Natural killer cell (primary cell): ENCODE measurements at regions not wholly inside any gene's neighbourhood (a gene's known extent, or its start where the extent isn't known, plus 50 kb on each side); places are given as distances from the start of the nearest gene placed in this dataset.
A peak's percentile ranks its signal among the peaks of the same experiment; 100 is the strongest.

Experiments used
- ATAC-seq, 3 donors: fragments of 150-1000 bp in 2 of 3; fragments of 200-7000 bp in 1 of 3; cut with Tn5 transposase; 1 replicate in 1 of 3; 2 replicates in 2 of 3; pipeline ENCODE4 v1.10.0; 2021; ENCODE audit warnings: mild to moderate bottlenecking in 2 of 3, moderate library complexity in 2 of 3
- DNase-seq, 2 donors: peaks; one replicate each; pipeline versions ENCODE4 v3.0.0 to v3.0.0-alpha.2; 2013 to 2021; ENCODE audit warnings: mixed read lengths in 1 of 2
- H3K27ac ChIP-seq: one replicate; pipeline ENCODE4 v1.5.1; 2013; ENCODE audit warnings: mild to moderate bottlenecking, low read length
- H3K27me3 ChIP-seq: one replicate; pipeline ENCODE4 v1.6.1; 2013; ENCODE audit warnings: low read length; ENCODE audit not compliant: control insufficient read depth, insufficient read depth
- H3K36me3 ChIP-seq: one replicate; pipeline ENCODE4 v1.6.1; 2013; ENCODE audit warnings: low read length; ENCODE audit not compliant: control insufficient read depth, insufficient read depth
- H3K4me1 ChIP-seq: one replicate; pipeline ENCODE4 v1.6.1; 2013; ENCODE audit warnings: low read length; ENCODE audit not compliant: control insufficient read depth, insufficient read depth
- H3K4me3 ChIP-seq: one replicate; pipeline ENCODE4 v1.5.1; 2013; ENCODE audit warnings: low read length
- H3K9me3 ChIP-seq: one replicate; pipeline ENCODE4 v1.6.1; 2013; ENCODE audit warnings: low read length; ENCODE audit not compliant: control insufficient read depth, insufficient read depth
- H3K27ac Mint-ChIP-seq, 2 donors: one replicate each; pipeline ENCODE4 v1.8.0; 2022; ENCODE audit warnings: mild to moderate bottlenecking in 2 of 2, mixed read lengths in 2 of 2, moderate library complexity in 1 of 2
- H3K27me3 Mint-ChIP-seq, 2 donors: one replicate each; pipeline ENCODE4 v1.8.0; 2022; ENCODE audit warnings: low read depth in 2 of 2, mixed read lengths in 2 of 2
- H3K36me3 Mint-ChIP-seq: one replicate; pipeline ENCODE4 v1.8.0; 2022; ENCODE audit warnings: mixed read lengths
- H3K4me1 Mint-ChIP-seq, 2 donors: one replicate each; pipeline ENCODE4 v1.8.0; 2022; ENCODE audit warnings: mixed read lengths in 2 of 2
- H3K4me3 Mint-ChIP-seq: one replicate; pipeline ENCODE4 v1.8.0; 2022; ENCODE audit warnings: mild to moderate bottlenecking, moderate library complexity, mixed read lengths
- H3K9me3 Mint-ChIP-seq, 2 donors: one replicate each; pipeline ENCODE4 v1.8.0; 2022; ENCODE audit warnings: mixed read lengths in 2 of 2
- WGBS: methylation state at CpG from one replicate; pipeline ENCODE4 v1.1.7; 2013; ENCODE audit warnings: missing lambda C conversion rate; ENCODE audit not compliant: insufficient coverage; 5-methylcytosine and 5-hydroxymethylcytosine counted together
- intact Hi-C: fragments of 100-400 bp; cut with micrococcal nuclease; formaldehyde crosslinking; loops from one replicate; pipeline ENCODE4 v1.14.2; 2022
- TF ChIP-seq, protein P1 (sequence below): fragments of 200-600 bp; IDR thresholded peaks from one replicate; pipeline ENCODE4 v1.8.0; 2022; ENCODE audit warnings: antibody characterized with exemption

DNA sequence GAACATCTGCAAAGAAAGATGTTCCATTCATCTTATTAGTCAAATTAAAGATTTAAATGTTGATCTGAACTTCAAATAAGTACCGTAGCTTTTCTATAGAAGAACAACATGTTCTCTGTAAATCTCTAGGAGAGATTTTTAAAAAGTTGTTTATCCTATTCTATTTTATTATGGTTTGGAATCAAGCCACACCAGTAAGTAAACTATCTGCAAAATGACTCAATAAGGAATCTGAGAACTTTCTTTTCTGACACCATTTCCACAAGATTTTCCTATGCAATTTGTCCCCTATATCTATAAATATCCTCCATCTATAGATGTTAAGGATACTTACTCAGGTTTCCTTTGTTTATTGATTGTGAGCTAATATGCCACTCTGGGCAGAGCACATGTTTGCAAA, 736.6 kb downstream of the CBLN2 start:
- Mint-ChIP-seq H3K27ac (no peak overlapping the region), H3K27me3 (no peaks in the 10 kb centered on the region), H3K4me3 (no peak overlapping the region), H3K36me3 (no peaks in the 10 kb centered on the region), H3K9me3 (peaks cover 10 to 14% of the 10 kb centered on the region in 2 donors), H3K4me1 (no peaks in the 10 kb centered on the region)
- Histone ChIP-seq H3K27ac (no peak overlapping the region), H3K36me3 (no peaks in the 10 kb centered on the region), H3K27me3 (no peaks in the 10 kb centered on the region), H3K4me3 (no peak overlapping the region), H3K9me3 (no peaks in the 10 kb centered on the region), H3K4me1 (no peaks in the 10 kb centered on the region)
- ATAC-seq (no peak), DNase-seq (no peak)
- intact Hi-C loops, result no loop called here
- no CpG with 5 or more reads among the region's 1 CpG for WGBS
- TF ChIP-seq, protein P1, sequence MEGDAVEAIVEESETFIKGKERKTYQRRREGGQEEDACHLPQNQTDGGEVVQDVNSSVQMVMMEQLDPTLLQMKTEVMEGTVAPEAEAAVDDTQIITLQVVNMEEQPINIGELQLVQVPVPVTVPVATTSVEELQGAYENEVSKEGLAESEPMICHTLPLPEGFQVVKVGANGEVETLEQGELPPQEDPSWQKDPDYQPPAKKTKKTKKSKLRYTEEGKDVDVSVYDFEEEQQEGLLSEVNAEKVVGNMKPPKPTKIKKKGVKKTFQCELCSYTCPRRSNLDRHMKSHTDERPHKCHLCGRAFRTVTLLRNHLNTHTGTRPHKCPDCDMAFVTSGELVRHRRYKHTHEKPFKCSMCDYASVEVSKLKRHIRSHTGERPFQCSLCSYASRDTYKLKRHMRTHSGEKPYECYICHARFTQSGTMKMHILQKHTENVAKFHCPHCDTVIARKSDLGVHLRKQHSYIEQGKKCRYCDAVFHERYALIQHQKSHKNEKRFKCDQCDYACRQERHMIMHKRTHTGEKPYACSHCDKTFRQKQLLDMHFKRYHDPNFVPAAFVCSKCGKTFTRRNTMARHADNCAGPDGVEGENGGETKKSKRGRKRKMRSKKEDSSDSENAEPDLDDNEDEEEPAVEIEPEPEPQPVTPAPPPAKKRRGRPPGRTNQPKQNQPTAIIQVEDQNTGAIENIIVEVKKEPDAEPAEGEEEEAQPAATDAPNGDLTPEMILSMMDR, result no peak

DNA sequence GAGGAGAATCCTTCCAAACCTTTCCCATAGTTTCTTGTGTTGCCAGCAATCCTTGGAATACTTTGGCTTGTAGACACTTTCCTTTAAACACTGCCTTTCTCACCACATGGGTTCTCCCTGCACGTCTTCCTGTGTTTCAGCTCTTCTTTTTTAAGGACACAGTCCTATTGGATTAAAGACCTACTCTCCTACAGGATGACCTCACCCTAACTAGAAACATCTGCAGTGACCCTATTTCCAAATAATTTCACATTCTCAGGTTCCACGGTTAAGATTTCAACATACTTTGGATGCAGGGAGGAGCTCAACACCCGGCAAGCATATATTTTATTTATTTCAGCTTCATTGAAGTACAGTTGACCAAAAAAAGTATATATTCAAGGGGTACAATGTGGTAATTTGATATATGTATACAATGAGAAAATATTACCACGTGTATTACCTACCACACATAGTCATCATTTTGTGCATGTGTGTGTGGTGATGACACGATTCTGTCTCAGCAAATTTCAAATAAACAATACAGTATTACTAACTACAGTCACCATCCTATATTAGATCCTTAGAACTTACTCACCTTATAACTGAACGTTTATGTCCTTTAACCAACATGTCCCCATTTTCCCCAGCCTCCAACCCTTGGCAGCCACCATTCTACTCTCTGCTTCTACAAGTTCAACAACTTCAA, 745.0 kb downstream of the CBLN2 start:
- DNase-seq (no peak), ATAC-seq (no peak)
- H3K9me3 ChIP-seq, result no peaks in the 10 kb centered on the region
- Mint-ChIP-seq H3K36me3 (no peaks in the 10 kb centered on the region), H3K27ac (no peak overlapping the region), H3K9me3 (peaks cover 9 to 13% of the 10 kb centered on the region in 2 donors), H3K27me3 (no peaks in the 10 kb centered on the region), H3K4me1 (no peaks in the 10 kb centered on the region), H3K4me3 (no peak overlapping the region)
- H3K4me1 ChIP-seq, result no peaks in the 10 kb centered on the region
- no peak overlapping the region for H3K27ac ChIP-seq
- TF ChIP-seq, protein P1, result no peak
- no peaks in the 10 kb centered on the region for H3K27me3 ChIP-seq
- no peaks in the 10 kb centered on the region for H3K36me3 ChIP-seq
- intact Hi-C loops, result no loop called here
- no peak overlapping the region for H3K4me3 ChIP-seq
- 74% methylated on average over 4 of the region's 6 CpGs for WGBS

DNA sequence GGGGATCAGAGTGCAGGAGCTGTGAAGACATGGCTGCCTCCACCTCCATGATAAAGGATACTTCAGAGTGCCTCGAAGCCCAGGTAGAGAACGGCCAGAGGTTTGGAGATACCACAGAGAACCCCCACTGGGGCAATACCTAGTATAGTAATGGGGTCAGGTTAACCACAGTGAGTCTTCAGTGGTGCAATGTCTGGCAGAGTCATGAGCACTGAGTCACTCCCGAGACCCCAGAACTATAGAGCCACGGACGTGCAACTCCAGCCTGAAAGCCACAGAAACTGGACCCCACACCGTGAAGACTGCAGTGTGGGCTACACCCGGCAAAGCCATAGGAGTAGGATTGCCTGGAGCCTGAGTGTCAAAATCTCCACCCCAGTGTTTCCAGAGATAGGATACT, 746.6 kb downstream of the CBLN2 start:
- 78% methylated on average over 7 of the region's 7 CpGs for WGBS
- H3K27ac ChIP-seq, result no peak overlapping the region
- no peaks in the 10 kb centered on the region for H3K4me1 Mint-ChIP-seq
- H3K4me3 ChIP-seq, result no peak overlapping the region
- TF ChIP-seq, protein P1, result no peak
- H3K9me3 ChIP-seq, result no peaks in the 10 kb centered on the region
- H3K36me3 ChIP-seq, result no peaks in the 10 kb centered on the region
- no peaks in the 10 kb centered on the region for H3K27me3 Mint-ChIP-seq
- H3K36me3 Mint-ChIP-seq, result no peaks in the 10 kb centered on the region
- ATAC-seq, result no peak
- no peak for DNase-seq
- H3K27me3 ChIP-seq, result no peaks in the 10 kb centered on the region
- H3K27ac Mint-ChIP-seq, result no peak overlapping the region
- no peaks in the 10 kb centered on the region for H3K4me1 ChIP-seq
- H3K9me3 Mint-ChIP-seq, result peaks cover 4 to 8% of the 10 kb centered on the region in 2 donors
- no peak overlapping the region for H3K4me3 Mint-ChIP-seq
- intact Hi-C loops, result no loop called here

DNA sequence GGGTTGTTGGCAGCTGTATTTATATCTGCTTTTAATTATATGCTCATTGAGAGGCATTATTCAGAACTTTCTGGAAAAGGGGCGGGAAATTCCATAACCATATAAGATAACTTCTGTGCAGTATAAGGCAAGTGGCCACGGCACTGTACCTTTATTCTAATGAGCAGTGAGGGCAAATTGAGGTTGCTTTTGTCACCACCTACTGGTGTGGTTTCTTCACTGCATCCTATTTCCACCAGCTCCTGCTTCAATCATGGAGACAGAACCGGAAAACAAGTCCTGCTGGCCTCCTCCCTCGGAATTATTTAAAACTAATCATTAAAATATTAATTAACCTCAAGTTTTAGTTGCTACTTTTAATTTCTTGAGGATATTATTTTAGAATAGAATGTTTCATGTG, 759.4 kb downstream of the CBLN2 start:
- ATAC-seq (no peak), DNase-seq (peak in 1 of 2 donors; percentile 17)
- peaks cover 8% of the 10 kb centered on the region for H3K9me3 ChIP-seq
- peaks cover 5 to 8% of the 10 kb centered on the region in 2 donors for H3K9me3 Mint-ChIP-seq
- H3K27ac Mint-ChIP-seq, result no peak overlapping the region
- no peak overlapping the region for H3K27ac ChIP-seq
- no peaks in the 10 kb centered on the region for H3K27me3 Mint-ChIP-seq
- 29% methylated on average over 1 of the region's 4 CpGs for WGBS
- no peaks in the 10 kb centered on the region for H3K36me3 Mint-ChIP-seq
- H3K27me3 ChIP-seq, result no peaks in the 10 kb centered on the region
- TF ChIP-seq, protein P1, result no peak
- H3K4me3 ChIP-seq, result no peak overlapping the region
- no peak overlapping the region for H3K4me3 Mint-ChIP-seq
- H3K4me1 ChIP-seq, result no peaks in the 10 kb centered on the region
- intact Hi-C loops, result no loop called here
- no peaks in the 10 kb centered on the region for H3K4me1 Mint-ChIP-seq
- H3K36me3 ChIP-seq, result no peaks in the 10 kb centered on the region
